ENCODE measurements at regions not wholly inside any gene's neighbourhood (a gene's known extent, or its start where the extent isn't known, plus 50 kb on each side); places are given as distances from the start of the nearest gene placed in this dataset.

- no peaks in the 10 kb centered on the region for H3K36me3 ChIP-seq (replicated peaks in 1 of 2; ENCODE audit: control insufficient read depth in 1 of 2, insufficient read depth in 2 of 2, low read length in 2 of 2)
- no peaks in the 10 kb centered on the region for H3K9me3 ChIP-seq (replicated peaks in 1 of 2; ENCODE audit: control insufficient read depth in 1 of 2, insufficient read depth in 1 of 2, low read length in 2 of 2)
- no peak overlapping the region for H3K4me2 ChIP-seq (replicated peaks; ENCODE audit: extremely low read depth, low read length, poor library complexity, severe bottlenecking)
- intact Hi-C loops (cut with micrococcal nuclease) = no loop called here
- Mint-ChIP-seq H3K4me1 (no peaks in the 10 kb centered on the region), H3K9me3 (peaks cover 2 to 14% (median 5%) of the 10 kb centered on the region in 7 donors), H3K36me3 (no peaks in the 10 kb centered on the region), H3K4me3 (no peak overlapping the region), H3K27me3 (ENCODE audit: low read depth in 3 of 3) (no peaks in the 10 kb centered on the region), H3K27ac (no peak overlapping the region)
- H3K9ac ChIP-seq (ENCODE audit: insufficient read depth, low read length, poor library complexity, severe bottlenecking) = no peak overlapping the region
- no peak overlapping the region for H2AFZ ChIP-seq (ENCODE audit: insufficient read depth, low read depth, low read length, poor library complexity, severe bottlenecking)
- no peak for TF ChIP-seq CTCF (IDR thresholded peaks at IDR 0.05)
- H3K4me3 ChIP-seq (replicated peaks in 1 of 3; ENCODE audit: low read depth in 2 of 3, low read length in 3 of 3) = no peak overlapping the region
- no peak for DNase-seq
- WGBS (ENCODE audit: insufficient coverage) = no CpG with 5 or more reads among the region's 2 CpGs
- no peaks in the 10 kb centered on the region for H3K27me3 ChIP-seq (ENCODE audit: control insufficient read depth in 2 of 2, insufficient read depth in 2 of 2, low read length in 2 of 2)
- no peaks in the 10 kb centered on the region for H3K79me2 ChIP-seq (ENCODE audit: insufficient read depth, low read length)
- no peak overlapping the region for H3K27ac ChIP-seq (ENCODE audit: low read depth in 1 of 2, low read length in 2 of 2)
- H3K4me1 ChIP-seq (ENCODE audit: control insufficient read depth in 1 of 2, insufficient read depth in 2 of 2, low read length in 2 of 2) = no peaks in the 10 kb centered on the region
- H4K20me1 ChIP-seq (ENCODE audit: insufficient read depth, low read length) = no peaks in the 10 kb centered on the region
Observed at GRCh38 chr12:88707800-88708199, 127.5 kb upstream of the KITLG start.

- Mint-ChIP-seq H3K27me3 (ENCODE audit: low read depth in 3 of 3) (no peaks in the 10 kb centered on the region), H3K4me1 (no peaks in the 10 kb centered on the region), H3K9me3 (peaks cover 2 to 10% (median 3%) of the 10 kb centered on the region in 7 donors), H3K27ac (no peak overlapping the region), H3K36me3 (no peaks in the 10 kb centered on the region), H3K4me3 (no peak overlapping the region)
- Histone ChIP-seq H3K4me1 (ENCODE audit: control insufficient read depth in 1 of 2, insufficient read depth in 2 of 2, low read length in 2 of 2) (no peaks in the 10 kb centered on the region), H3K79me2 (ENCODE audit: insufficient read depth, low read length) (no peaks in the 10 kb centered on the region), H3K27ac (ENCODE audit: low read depth in 1 of 2, low read length in 2 of 2) (no peak overlapping the region), H2AFZ (ENCODE audit: insufficient read depth, low read depth, low read length, poor library complexity, severe bottlenecking) (no peak overlapping the region), H3K9ac (ENCODE audit: insufficient read depth, low read length, poor library complexity, severe bottlenecking) (no peak overlapping the region), H3K36me3 (replicated peaks in 1 of 2; ENCODE audit: control insufficient read depth in 1 of 2, insufficient read depth in 2 of 2, low read length in 2 of 2) (no peaks in the 10 kb centered on the region), H3K9me3 (replicated peaks in 1 of 2; ENCODE audit: control insufficient read depth in 1 of 2, insufficient read depth in 1 of 2, low read length in 2 of 2) (no peaks in the 10 kb centered on the region), H3K27me3 (ENCODE audit: control insufficient read depth in 2 of 2, insufficient read depth in 2 of 2, low read length in 2 of 2) (no peaks in the 10 kb centered on the region), H3K4me3 (replicated peaks in 1 of 3; ENCODE audit: low read depth in 2 of 3, low read length in 3 of 3) (no peak overlapping the region), H4K20me1 (ENCODE audit: insufficient read depth, low read length) (no peaks in the 10 kb centered on the region), H3K4me2 (replicated peaks; ENCODE audit: extremely low read depth, low read length, poor library complexity, severe bottlenecking) (no peak overlapping the region)
- no peak for DNase-seq
- intact Hi-C loops (cut with micrococcal nuclease) = no loop called here
- TF ChIP-seq CTCF (IDR thresholded peaks at IDR 0.05) = no peak
Observed at GRCh38 chr12:88706286-88706685, 126.0 kb upstream of the KITLG start.

All from CD14-positive monocyte (primary cell).